Loucy (cell line): ENCODE measurements at regions not wholly inside any gene's neighbourhood (a gene's known extent, or its start where the extent isn't known, plus 50 kb on each side); places are given as distances from the start of the nearest gene placed in this dataset.

Experiments used
- H2AFZ ChIP-seq: fragments of 200-600 bp; sonication (generic); 2 replicates; pipeline ENCODE4 v1.6.0; 2016; ENCODE audit warnings: antibody characterized with exemption, mild to moderate bottlenecking, low read length, moderate library complexity
- H3F3A ChIP-seq: fragments of 200-600 bp; 2 replicates; pipeline ENCODE4 v1.6.0; 2016; ENCODE audit warnings: antibody characterized with exemption, low read depth, mild to moderate bottlenecking
- H3K27me3 ChIP-seq: fragments of 200-600 bp; sonication (generic); 2 replicates; pipeline ENCODE4 v1.6.1; 2014; ENCODE audit warnings: low read length, mild to moderate bottlenecking; ENCODE audit not compliant: insufficient read depth, poor library complexity, severe bottlenecking
- H3K36me3 ChIP-seq: fragments of 200-600 bp; sonication (generic); 2 replicates; pipeline ENCODE4 v1.6.1; 2016; ENCODE audit warnings: low read length; ENCODE audit not compliant: insufficient read depth
- H3K4me1 ChIP-seq: fragments of 200-600 bp; sonication (generic); 2 replicates; pipeline ENCODE4 v1.5.1; 2014; ENCODE audit warnings: low read length, mild to moderate bottlenecking; ENCODE audit not compliant: insufficient read depth, poor library complexity, severe bottlenecking
- H3K4me2 ChIP-seq: fragments of 200-600 bp; sonication (generic); 2 replicates; pipeline ENCODE4 v1.6.0; 2014; ENCODE audit warnings: antibody characterized with exemption, low read length, low read depth, mild to moderate bottlenecking; ENCODE audit not compliant: poor library complexity, severe bottlenecking
- H3K4me3 ChIP-seq: fragments of 200-600 bp; sonication (generic); 2 replicates; pipeline ENCODE4 v1.5.1; 2014; ENCODE audit warnings: low read length, mild to moderate bottlenecking, mixed read lengths; ENCODE audit not compliant: poor library complexity, severe bottlenecking
- H3K79me2 ChIP-seq: fragments of 200-600 bp; sonication (generic); 2 replicates; pipeline ENCODE4 v1.6.1; 2014; ENCODE audit warnings: low read length; ENCODE audit not compliant: insufficient read depth
- H3K9ac ChIP-seq: fragments of 200-600 bp; sonication (generic); 2 replicates; pipeline ENCODE4 v1.6.0; 2014; ENCODE audit warnings: mild to moderate bottlenecking, low read depth, low read length, moderate library complexity; ENCODE audit not compliant: poor library complexity, severe bottlenecking
- H3K9me2 ChIP-seq: fragments of 200-600 bp; sonication (generic); replicated peaks from 2 replicates; pipeline ENCODE4 v1.6.1; 2016; ENCODE audit warnings: low read depth, low read length, mixed read lengths
- H3K9me3 ChIP-seq: fragments of 200-600 bp; sonication (generic); 2 replicates; pipeline ENCODE4 v1.6.1; 2014; ENCODE audit warnings: mild to moderate bottlenecking, antibody characterized with exemption, low read length, low read depth; ENCODE audit not compliant: insufficient read depth
- H4K20me1 ChIP-seq: fragments of 200-600 bp; sonication (generic); 2 replicates; pipeline ENCODE4 v1.6.0; 2014; ENCODE audit warnings: antibody characterized with exemption, low read length, mild to moderate bottlenecking; ENCODE audit not compliant: insufficient read depth, poor library complexity, severe bottlenecking
- EZH2phosphoT487 ChIP-seq: fragments of 200-600 bp; IDR thresholded peaks from 2 replicates; pipeline ENCODE4 v1.6.1; 2018; ENCODE audit warnings: antibody characterized with exemption, mild to moderate bottlenecking, moderate library complexity, borderline replicate concordance
- TF ChIP-seq, protein P1 (sequence below): fragments of 200-600 bp; sonication (generic); conservative IDR thresholded peaks from 2 replicates; pipeline ENCODE4 v1.5.1; 2014; ENCODE audit warnings: mild to moderate bottlenecking, antibody characterized with exemption, low read length

GRCh38 chr20:12306107-12306506 is 388.4 kb downstream of the BTBD3 start:
- no peaks in the 10 kb centered on the region for H3K79me2 ChIP-seq
- H2AFZ ChIP-seq, result no peak overlapping the region
- no peaks in the 10 kb centered on the region for H3K9me2 ChIP-seq
- H4K20me1 ChIP-seq, result no peaks in the 10 kb centered on the region
- H3K9ac ChIP-seq, result no peak overlapping the region
- H3K4me2 ChIP-seq, result no peak overlapping the region
- no peaks in the 10 kb centered on the region for H3F3A ChIP-seq
- H3K4me3 ChIP-seq, result no peak overlapping the region
- no peaks in the 10 kb centered on the region for H3K27me3 ChIP-seq
- H3K9me3 ChIP-seq, result no peaks in the 10 kb centered on the region; the same call in 1 of the 2 replicates
- no peaks in the 10 kb centered on the region for H3K36me3 ChIP-seq
- no peaks in the 10 kb centered on the region for H3K4me1 ChIP-seq
- TF ChIP-seq, protein P1, sequence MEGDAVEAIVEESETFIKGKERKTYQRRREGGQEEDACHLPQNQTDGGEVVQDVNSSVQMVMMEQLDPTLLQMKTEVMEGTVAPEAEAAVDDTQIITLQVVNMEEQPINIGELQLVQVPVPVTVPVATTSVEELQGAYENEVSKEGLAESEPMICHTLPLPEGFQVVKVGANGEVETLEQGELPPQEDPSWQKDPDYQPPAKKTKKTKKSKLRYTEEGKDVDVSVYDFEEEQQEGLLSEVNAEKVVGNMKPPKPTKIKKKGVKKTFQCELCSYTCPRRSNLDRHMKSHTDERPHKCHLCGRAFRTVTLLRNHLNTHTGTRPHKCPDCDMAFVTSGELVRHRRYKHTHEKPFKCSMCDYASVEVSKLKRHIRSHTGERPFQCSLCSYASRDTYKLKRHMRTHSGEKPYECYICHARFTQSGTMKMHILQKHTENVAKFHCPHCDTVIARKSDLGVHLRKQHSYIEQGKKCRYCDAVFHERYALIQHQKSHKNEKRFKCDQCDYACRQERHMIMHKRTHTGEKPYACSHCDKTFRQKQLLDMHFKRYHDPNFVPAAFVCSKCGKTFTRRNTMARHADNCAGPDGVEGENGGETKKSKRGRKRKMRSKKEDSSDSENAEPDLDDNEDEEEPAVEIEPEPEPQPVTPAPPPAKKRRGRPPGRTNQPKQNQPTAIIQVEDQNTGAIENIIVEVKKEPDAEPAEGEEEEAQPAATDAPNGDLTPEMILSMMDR, result no peak
- no peak for TF ChIP-seq EZH2phosphoT487

DNA sequence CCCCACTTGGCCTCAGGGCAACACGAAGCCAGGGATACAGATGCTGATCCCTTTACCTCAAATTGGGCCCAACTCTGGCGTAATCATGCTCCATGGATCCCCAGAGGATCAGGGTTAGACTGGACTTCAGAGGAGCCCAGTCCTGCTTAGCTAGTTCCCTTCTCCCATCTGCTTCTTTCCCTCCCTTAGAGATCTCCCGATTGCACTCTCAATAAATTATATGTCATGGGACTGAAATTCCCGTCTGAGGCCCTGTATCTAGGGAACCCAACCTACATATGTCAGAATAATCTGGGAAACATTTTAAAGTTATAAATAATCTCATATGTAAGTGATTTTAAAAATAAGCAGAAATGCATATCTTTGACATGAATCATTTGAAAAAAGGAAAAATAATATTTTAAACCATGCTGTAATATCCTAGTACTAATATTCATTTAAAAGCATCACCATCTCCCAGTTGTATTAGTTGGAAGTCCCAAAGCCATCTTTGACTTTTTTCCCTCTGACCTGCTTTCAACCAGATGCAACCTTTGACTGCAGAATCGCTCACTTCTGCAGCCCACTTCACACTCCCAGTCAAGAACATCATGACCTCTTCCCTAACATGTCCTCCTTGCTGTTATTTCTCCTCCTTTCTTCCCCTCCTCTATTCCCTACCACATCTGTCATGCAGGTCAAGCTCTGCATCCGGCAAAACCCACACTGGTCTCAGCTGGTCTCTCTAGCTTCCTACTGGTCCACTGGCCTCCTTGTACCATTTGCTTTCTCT is 393.6 kb downstream of the BTBD3 start:
- no peaks in the 10 kb centered on the region for H3K9me3 ChIP-seq
- H3K9me2 ChIP-seq, result no peaks in the 10 kb centered on the region
- H3K4me2 ChIP-seq, result no peak overlapping the region
- H3F3A ChIP-seq, result no peaks in the 10 kb centered on the region
- no peaks in the 10 kb centered on the region for H3K4me1 ChIP-seq
- no peak for TF ChIP-seq EZH2phosphoT487
- TF ChIP-seq, protein P1, result no peak
- no peaks in the 10 kb centered on the region for H4K20me1 ChIP-seq
- no peak overlapping the region for H2AFZ ChIP-seq
- H3K9ac ChIP-seq, result no peak overlapping the region
- H3K27me3 ChIP-seq, result no peaks in the 10 kb centered on the region
- no peaks in the 10 kb centered on the region for H3K79me2 ChIP-seq
- no peak overlapping the region for H3K4me3 ChIP-seq
- H3K36me3 ChIP-seq, result no peaks in the 10 kb centered on the region

DNA sequence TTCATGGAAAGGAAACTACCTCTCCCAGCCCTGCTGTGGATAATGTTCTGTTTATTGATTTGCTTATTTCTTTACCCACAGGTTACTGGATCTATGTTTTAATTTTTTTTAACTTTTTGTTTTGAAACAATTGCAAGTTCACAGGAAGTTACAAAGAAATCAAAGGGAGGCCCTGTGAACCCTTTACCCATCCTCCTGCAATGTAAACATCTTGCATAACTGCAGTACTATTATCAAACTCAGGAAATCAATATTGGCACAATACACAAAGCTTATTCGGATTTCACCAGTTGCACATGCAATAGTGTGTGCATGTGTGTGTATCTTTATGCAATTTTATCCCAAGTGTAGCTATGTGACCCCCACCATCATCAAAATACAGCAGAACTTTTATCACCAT is 398.0 kb downstream of the BTBD3 start:
- TF ChIP-seq, protein P1, result no peak
- no peak for TF ChIP-seq EZH2phosphoT487
- Histone ChIP-seq H3K9ac (no peak overlapping the region), H2AFZ (no peak overlapping the region)

More for the DNA sequence above, 398.0 kb downstream of the BTBD3 start:
- no peaks in the 10 kb centered on the region for H3F3A ChIP-seq
- H3K79me2 ChIP-seq, result no peaks in the 10 kb centered on the region
- H3K36me3 ChIP-seq, result no peaks in the 10 kb centered on the region
- H3K4me3 ChIP-seq, result no peak overlapping the region
- H3K9me3 ChIP-seq, result no peaks in the 10 kb centered on the region
- no peaks in the 10 kb centered on the region for H4K20me1 ChIP-seq
- no peaks in the 10 kb centered on the region for H3K4me1 ChIP-seq
- no peak overlapping the region for H3K4me2 ChIP-seq
- H3K9me2 ChIP-seq, result no peaks in the 10 kb centered on the region
- H3K27me3 ChIP-seq, result no peaks in the 10 kb centered on the region
